ENCODE measurements at regions not wholly inside any gene's neighbourhood (a gene's known extent, or its start where the extent isn't known, plus 50 kb on each side); places are given as distances from the start of the nearest gene placed in this dataset.

- Histone ChIP-seq H3K27me3 (ENCODE audit: low read length) (no peaks in the 10 kb centered on the region), H3K9ac (ENCODE audit: low read length) (no peak overlapping the region), H3K36me3 (ENCODE audit: low read depth, low read length) (no peaks in the 10 kb centered on the region), H4K20me1 (ENCODE audit: low read length) (no peaks in the 10 kb centered on the region), H3K4me2 (ENCODE audit: low read length) (no peak overlapping the region), H3K9me3 (ENCODE audit: low read length) (no peaks in the 10 kb centered on the region), H2AFZ (ENCODE audit: low read length) (no peak overlapping the region), H3K79me2 (ENCODE audit: low read length) (no peaks in the 10 kb centered on the region), H3F3A (ENCODE audit: low read length, unreplicated experiment) (no peaks in the 10 kb centered on the region), H3K9me2 (replicated peaks; ENCODE audit: low read length) (no peaks in the 10 kb centered on the region), H3K27ac (ENCODE audit: low read length) (no peak overlapping the region), H3K4me1 (ENCODE audit: insufficient read depth, low read length) (no peaks in the 10 kb centered on the region), H3K4me3 (ENCODE audit: low read length) (no peak overlapping the region)
- ChIA-PET POLR2A (ENCODE audit: unreplicated experiment) (no interaction called here), CTCF (no interaction called here)
- TF ChIP-seq EZH2phosphoT487 (IDR thresholded peaks at IDR 0.05; ENCODE audit: borderline replicate concordance, low read length) (no peak), EZH2 (IDR thresholded peaks at IDR 0.05; ENCODE audit: low read length, unreplicated experiment) (no peak), CTCF (conservative IDR thresholded peaks at IDR 0.05; ENCODE audit: low read depth, low read length) (no peak)
- intact Hi-C loops (cut with micrococcal nuclease), result no loop called here
- DNase-seq (no peak), ATAC-seq (no peak)
- no TSS peak for BruUV-seq (replicated peaks)
Observed at GRCh38 chr9:94198414-94198813, 60.7 kb upstream of the ZNF169 start.

- ChIA-PET CTCF (no interaction called here), POLR2A (ENCODE audit: unreplicated experiment) (no interaction called here)
- H3K4me3 ChIP-seq (ENCODE audit: low read length), result no peak overlapping the region
- no peaks in the 10 kb centered on the region for H3K9me3 ChIP-seq (ENCODE audit: low read length)
- no peak overlapping the region for H2AFZ ChIP-seq (ENCODE audit: low read length)
- H3K9me2 ChIP-seq (replicated peaks; ENCODE audit: low read length), result no peaks in the 10 kb centered on the region
- no TSS peak for BruUV-seq (replicated peaks)
- no peaks in the 10 kb centered on the region for H3K4me1 ChIP-seq (ENCODE audit: insufficient read depth, low read length)
- no peaks in the 10 kb centered on the region for H3F3A ChIP-seq (ENCODE audit: low read length, unreplicated experiment)
- H4K20me1 ChIP-seq (ENCODE audit: low read length), result no peaks in the 10 kb centered on the region
- DNase-seq (no peak), ATAC-seq (no peak)
- H3K9ac ChIP-seq (ENCODE audit: low read length), result no peak overlapping the region
- TF ChIP-seq EZH2 (IDR thresholded peaks at IDR 0.05; ENCODE audit: low read length, unreplicated experiment) (no peak), EZH2phosphoT487 (IDR thresholded peaks at IDR 0.05; ENCODE audit: borderline replicate concordance, low read length) (no peak), CTCF (conservative IDR thresholded peaks at IDR 0.05; ENCODE audit: low read depth, low read length) (no peak)
- no peak overlapping the region for H3K4me2 ChIP-seq (ENCODE audit: low read length)
- H3K27me3 ChIP-seq (ENCODE audit: low read length), result no peaks in the 10 kb centered on the region
- H3K27ac ChIP-seq (ENCODE audit: low read length), result no peak overlapping the region
- no peaks in the 10 kb centered on the region for H3K36me3 ChIP-seq (ENCODE audit: low read depth, low read length)
- intact Hi-C loops (cut with micrococcal nuclease), result no loop called here
- no peaks in the 10 kb centered on the region for H3K79me2 ChIP-seq (ENCODE audit: low read length)
Observed at GRCh38 chr9:94199776-94200175, 59.3 kb upstream of the ZNF169 start.

GRCh38 chr9:94204174-94204573, 54.9 kb upstream of the ZNF169 start:
- BruUV-seq (replicated peaks), result no TSS peak
- ChIA-PET CTCF (no interaction called here), POLR2A (ENCODE audit: unreplicated experiment) (no interaction called here)
- no peaks in the 10 kb centered on the region for H3K79me2 ChIP-seq (ENCODE audit: low read length)
- H3K27ac ChIP-seq (ENCODE audit: low read length), result no peak overlapping the region
- ATAC-seq (no peak), DNase-seq (no peak)
- H3K9me2 ChIP-seq (replicated peaks; ENCODE audit: low read length), result no peaks in the 10 kb centered on the region
- intact Hi-C loops (cut with micrococcal nuclease), result no loop called here
- no peak overlapping the region for H3K9ac ChIP-seq (ENCODE audit: low read length)
- H3K27me3 ChIP-seq (ENCODE audit: low read length), result no peaks in the 10 kb centered on the region
- H4K20me1 ChIP-seq (ENCODE audit: low read length), result no peaks in the 10 kb centered on the region
- no peak for TF ChIP-seq CTCF (conservative IDR thresholded peaks at IDR 0.05; ENCODE audit: low read depth, low read length)
- no peak for TF ChIP-seq EZH2phosphoT487 (IDR thresholded peaks at IDR 0.05; ENCODE audit: borderline replicate concordance, low read length)
- no peak for TF ChIP-seq EZH2 (IDR thresholded peaks at IDR 0.05; ENCODE audit: low read length, unreplicated experiment)
- no peaks in the 10 kb centered on the region for H3K36me3 ChIP-seq (ENCODE audit: low read depth, low read length)
- no peak overlapping the region for H3K4me3 ChIP-seq (ENCODE audit: low read length)
- H2AFZ ChIP-seq (ENCODE audit: low read length), result no peak overlapping the region
- H3K9me3 ChIP-seq (ENCODE audit: low read length), result no peaks in the 10 kb centered on the region
- H3K4me1 ChIP-seq (ENCODE audit: insufficient read depth, low read length), result no peaks in the 10 kb centered on the region
- no peaks in the 10 kb centered on the region for H3F3A ChIP-seq (ENCODE audit: low read length, unreplicated experiment)
- no peak overlapping the region for H3K4me2 ChIP-seq (ENCODE audit: low read length)

Measured in PC-3 (cell line).